GM13977 (cell line): ENCODE measurements at regions not wholly inside any gene's neighbourhood (a gene's known extent, or its start where the extent isn't known, plus 50 kb on each side); places are given as distances from the start of the nearest gene placed in this dataset.

ENCODE experiments used
- DNase-seq: peaks from one replicate; pipeline ENCODE4 v3.0.0; 2012; ENCODE audit warnings: low spot score
- in situ Hi-C: fragments of 300-500 bp; cut with MboI; formaldehyde crosslinking; loops from one replicate; pipeline ENCODE4 v1.12.0; 2022; ENCODE audit warnings: low sequenced_read_pairs, low pct_unique_long_range_greater_than_20kb, mixed read lengths, inconsistent platforms; ENCODE audit not compliant: unreplicated experiment
- TF ChIP-seq, protein P1 (sequence below): IDR thresholded peaks from 2 replicates; pipeline ENCODE4 v1.5.1; 2012; ENCODE audit warnings: mild to moderate bottlenecking, control low read depth; ENCODE audit not compliant: insufficient read depth; ENCODE audit errors: extremely low read depth, missing control alignments

DNA sequence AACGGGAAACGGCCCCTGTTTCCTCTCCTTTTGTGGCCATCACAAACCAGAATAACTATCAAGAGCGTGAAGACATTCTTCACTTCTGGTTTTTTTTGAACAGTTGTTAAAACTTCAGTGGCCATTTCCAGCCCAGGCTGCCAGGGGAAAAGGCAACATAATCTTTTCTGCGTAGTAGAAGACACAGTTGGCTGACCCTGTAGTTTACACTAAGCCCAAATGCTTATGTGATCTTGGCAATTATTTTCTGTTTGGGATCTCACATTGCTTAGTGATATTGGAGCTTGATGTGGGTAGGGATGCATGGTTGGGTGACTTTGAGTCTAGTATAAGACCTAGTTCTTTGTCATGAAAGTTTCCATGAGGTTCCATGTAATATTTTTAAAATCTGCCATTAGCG lies 449.4 kb upstream of the CDH4 start:
- no peak for DNase-seq
- in situ Hi-C loops = no loop called here
- TF ChIP-seq, protein P1, sequence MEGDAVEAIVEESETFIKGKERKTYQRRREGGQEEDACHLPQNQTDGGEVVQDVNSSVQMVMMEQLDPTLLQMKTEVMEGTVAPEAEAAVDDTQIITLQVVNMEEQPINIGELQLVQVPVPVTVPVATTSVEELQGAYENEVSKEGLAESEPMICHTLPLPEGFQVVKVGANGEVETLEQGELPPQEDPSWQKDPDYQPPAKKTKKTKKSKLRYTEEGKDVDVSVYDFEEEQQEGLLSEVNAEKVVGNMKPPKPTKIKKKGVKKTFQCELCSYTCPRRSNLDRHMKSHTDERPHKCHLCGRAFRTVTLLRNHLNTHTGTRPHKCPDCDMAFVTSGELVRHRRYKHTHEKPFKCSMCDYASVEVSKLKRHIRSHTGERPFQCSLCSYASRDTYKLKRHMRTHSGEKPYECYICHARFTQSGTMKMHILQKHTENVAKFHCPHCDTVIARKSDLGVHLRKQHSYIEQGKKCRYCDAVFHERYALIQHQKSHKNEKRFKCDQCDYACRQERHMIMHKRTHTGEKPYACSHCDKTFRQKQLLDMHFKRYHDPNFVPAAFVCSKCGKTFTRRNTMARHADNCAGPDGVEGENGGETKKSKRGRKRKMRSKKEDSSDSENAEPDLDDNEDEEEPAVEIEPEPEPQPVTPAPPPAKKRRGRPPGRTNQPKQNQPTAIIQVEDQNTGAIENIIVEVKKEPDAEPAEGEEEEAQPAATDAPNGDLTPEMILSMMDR = no peak

DNA sequence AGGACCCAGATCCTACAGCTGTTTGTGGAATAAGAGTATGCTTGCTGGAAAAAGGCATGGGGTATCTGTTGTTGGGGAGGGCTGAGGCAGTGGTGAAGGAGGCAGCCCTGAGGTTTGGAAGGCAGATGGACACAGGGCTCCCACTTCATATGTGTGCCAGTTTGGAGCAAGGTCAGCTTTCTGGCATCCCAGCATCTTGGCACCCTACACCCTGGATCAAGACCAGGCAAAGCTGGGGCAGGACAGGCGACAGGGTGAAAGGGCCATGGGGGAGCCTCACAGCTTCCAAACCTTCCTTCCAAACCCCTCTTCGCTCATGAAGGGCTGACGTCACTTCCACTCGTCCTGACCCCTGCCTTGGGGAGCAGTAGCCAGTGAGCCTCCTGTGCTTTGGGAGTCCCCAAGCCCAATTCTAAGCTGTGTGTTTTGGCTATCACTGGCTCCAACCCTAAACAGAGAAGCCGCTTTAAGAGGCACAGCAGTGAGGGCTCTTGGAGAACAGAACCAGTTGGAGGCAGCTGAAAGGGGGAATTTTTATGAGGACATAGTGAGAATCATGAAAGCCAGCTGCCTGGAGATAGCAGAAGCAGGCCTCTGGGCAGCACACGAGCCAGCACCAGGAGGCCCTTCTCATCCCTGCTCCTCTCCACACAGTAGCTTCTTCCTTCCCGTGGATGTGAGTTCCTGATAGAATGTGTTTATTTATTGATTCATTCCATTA lies 448.6 kb upstream of the CDH4 start:
- TF ChIP-seq, protein P1 = no peak
- in situ Hi-C loops = no loop called here

DNA sequence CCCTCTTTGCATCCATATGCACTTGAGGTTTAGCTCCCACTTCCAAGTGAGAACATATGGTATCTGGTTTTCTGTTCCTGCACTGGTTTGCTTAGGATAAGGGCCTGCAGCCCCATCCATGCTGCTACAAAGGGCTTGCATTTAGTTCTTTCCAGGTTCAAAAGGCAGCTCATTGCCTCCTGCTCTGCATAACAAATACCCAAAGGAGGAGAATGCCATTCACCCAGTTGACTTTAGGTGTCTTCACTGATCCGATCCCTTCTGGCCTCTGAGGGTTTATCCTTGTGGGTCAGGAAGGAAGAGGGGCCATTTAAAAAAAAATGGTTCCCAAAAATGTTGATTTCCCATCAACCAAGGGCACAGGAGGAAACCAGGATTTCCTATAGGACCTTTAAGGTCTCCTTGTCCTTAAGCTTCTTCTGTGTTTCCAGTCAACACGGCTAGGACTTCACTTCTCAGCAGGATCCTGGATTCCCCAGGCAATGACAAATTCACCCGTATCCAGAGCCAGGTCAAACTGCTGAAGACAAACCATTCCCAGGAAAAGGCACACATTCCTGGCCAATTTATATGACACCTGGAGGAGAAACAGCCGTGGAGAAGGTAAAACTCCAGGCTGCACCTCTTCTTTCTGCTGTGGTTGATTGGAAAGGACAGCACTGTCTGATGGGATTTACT lies 447.7 kb upstream of the CDH4 start:
- DNase-seq = no peak
- TF ChIP-seq, protein P1 = no peak
- in situ Hi-C loops = no loop called here

More for the DNA sequence above, 448.6 kb upstream of the CDH4 start:
- no peak for DNase-seq

DNA sequence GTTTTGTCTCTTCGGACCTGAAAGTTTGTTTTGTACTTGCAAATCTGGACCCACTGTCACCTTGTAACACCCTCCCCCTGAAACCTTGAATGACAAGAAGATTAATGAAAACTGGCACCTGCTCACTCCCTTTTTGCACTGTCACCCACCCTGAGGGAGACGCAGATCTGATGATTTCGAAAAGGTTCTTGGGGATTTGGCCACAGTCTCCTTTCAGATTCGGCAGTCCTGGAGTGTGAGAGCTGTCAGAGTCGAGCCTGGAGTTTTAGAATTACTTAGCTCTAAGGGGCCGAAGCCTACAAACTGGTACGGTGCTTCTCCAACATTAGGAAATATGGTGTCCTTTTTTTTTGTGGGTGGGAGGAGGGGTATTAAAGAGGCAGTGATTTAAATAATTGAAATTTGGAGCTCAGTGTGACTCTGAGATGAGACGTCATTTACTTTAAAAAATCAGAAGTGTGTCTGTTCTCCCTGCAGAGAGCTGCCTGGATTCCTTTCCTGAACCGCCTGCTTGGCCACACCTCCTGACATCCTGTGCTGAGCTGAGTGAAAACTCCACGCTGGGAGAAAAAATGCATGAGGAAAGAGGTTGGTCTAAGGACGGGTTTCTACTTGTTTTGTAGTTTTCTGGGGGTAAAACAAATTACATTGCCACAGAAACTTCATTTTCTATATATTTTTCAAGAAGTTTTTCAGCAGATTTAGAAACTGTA lies 447.0 kb upstream of the CDH4 start:
- TF ChIP-seq, protein P1 = no peak
- in situ Hi-C loops = no loop called here

DNA sequence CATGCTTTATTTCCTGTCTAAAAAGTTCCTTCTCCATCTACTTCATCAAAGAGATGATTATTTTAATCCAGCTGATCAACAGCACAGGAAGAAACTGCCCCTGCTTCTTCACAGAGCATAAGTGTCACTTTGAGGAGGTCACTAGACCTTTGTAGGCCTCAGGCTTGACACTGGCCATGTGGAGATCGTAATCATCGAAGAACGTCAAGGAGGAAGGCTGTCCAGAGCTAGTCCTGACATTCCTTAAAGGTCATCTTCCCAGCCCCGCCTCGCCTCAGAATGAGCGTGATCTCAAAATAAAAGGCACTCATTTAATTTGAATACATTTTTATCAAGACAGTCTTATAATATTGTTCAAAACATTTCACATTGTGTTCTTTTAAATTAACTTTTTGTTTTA lies 445.7 kb upstream of the CDH4 start:
- in situ Hi-C loops = no loop called here
- DNase-seq = no peak
- TF ChIP-seq, protein P1 = no peak

More for the DNA sequence above, 447.0 kb upstream of the CDH4 start:
- no peak for DNase-seq

DNA sequence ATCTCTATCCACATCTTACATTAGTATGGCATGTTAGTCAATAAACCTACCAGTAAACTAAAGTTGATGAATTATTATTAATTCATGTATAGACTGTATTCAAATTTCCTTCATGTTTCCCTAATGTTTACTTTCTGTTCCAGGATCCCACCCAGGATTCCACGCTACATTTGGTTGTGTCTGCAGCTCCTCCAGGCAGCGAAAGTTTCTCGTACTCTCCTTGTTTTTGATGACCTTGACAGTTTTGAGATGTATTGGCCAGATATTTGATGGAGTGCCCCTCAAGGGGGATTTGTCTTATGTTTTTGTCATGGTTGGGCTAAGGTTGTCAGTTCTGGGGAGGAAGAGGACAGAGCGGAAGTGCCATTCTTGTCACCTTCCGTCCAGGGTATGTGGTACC lies 445.2 kb upstream of the CDH4 start:
- no peak for DNase-seq
- TF ChIP-seq, protein P1 = no peak
- in situ Hi-C loops = no loop called here
